ENCODE measurements at regions not wholly inside any gene's neighbourhood (a gene's known extent, or its start where the extent isn't known, plus 50 kb on each side); places are given as distances from the start of the nearest gene placed in this dataset.

- no peak for TF ChIP-seq CTCF (conservative IDR thresholded peaks at IDR 0.05; ENCODE audit: low read depth, low read length)
- TF ChIP-seq CEBPB (IDR thresholded peaks at IDR 0.05; ENCODE audit: low read depth, low read length), result peak; percentile 48
- no peak for TF ChIP-seq RCOR1 (IDR thresholded peaks at IDR 0.05; ENCODE audit: insufficient replicate concordance, low read length)
- TF ChIP-seq MXI1 (IDR thresholded peaks at IDR 0.05; ENCODE audit: borderline replicate concordance, low read depth, low read length), result no peak
- no peak for TF ChIP-seq POLR2A (IDR thresholded peaks at IDR 0.05; ENCODE audit: low read depth, low read length)
- TF ChIP-seq SMC3 (IDR thresholded peaks at IDR 0.05; ENCODE audit: low read depth, low read length), result no peak
- TF ChIP-seq MAFK (IDR thresholded peaks at IDR 0.05; ENCODE audit: low read depth, low read length), result no peak
- no peak for TF ChIP-seq RFX5 (IDR thresholded peaks at IDR 0.05; ENCODE audit: low read depth, low read length)
- TF ChIP-seq BHLHE40 (IDR thresholded peaks at IDR 0.05; ENCODE audit: low read depth, low read length), result no peak
- no peak for TF ChIP-seq NFE2L2 (IDR thresholded peaks at IDR 0.05; ENCODE audit: low read depth, low read length)
- TF ChIP-seq ELK1 (IDR thresholded peaks at IDR 0.05; ENCODE audit: borderline replicate concordance, low read depth, low read length), result no peak
These were observed 72.0 kb upstream of the VKORC1L1 start for GRCh38 chr7:65800890-65801341.

Data from IMR-90 (cell line).